K562 (cell line): ENCODE measurements at regions not wholly inside any gene's neighbourhood (a gene's known extent, or its start where the extent isn't known, plus 50 kb on each side); places are given as distances from the start of the nearest gene placed in this dataset.

Source experiments
- ATAC-seq: fragments of 200-7000 bp; cut with Tn5 transposase; 3 replicates; pipeline ENCODE4 v1.9.1; 2020; ENCODE audit warnings: moderate library complexity
- BruUV-seq: library from RNA; stranded (reverse); fragments of 400-500 nt; replicated peaks from 2 replicates; lab custom pipeline; 2021; lab: Mats Ljungman, UMichigan
- CTCF ChIA-PET: fragments of 300-600 bp; formaldehyde crosslinking; extraction: SDS; loops from one replicate; lab custom pipeline; 2021; ENCODE audit warnings: low intra/inter-chr PET ratio; lab: Yijun Ruan, JAX
- POLR2A ChIA-PET: fragments of 300-600, 350-650 bp; sonication (Branson Sonifier 250); formaldehyde crosslinking; extraction: SDS; loops from one replicate; lab custom pipeline; 2021; ENCODE audit warnings: antibody characterized with exemption, inconsistent platforms; lab: Yijun Ruan, JAX
- DNase-seq, 4 experiments: peaks; one replicate each; pipeline versions ENCODE4 v3.0.0 to v3.0.0-alpha.2; 2011 to 2018; ENCODE audit warnings: low spot score in 3 of 4, mixed read lengths in 3 of 4; ENCODE audit errors: extremely low read depth in 1 of 4
- FAIRE-seq: peaks from 2 replicates; lab custom pipeline; 2011; peaks lifted over from hg19 to GRCh38; lab: Jason Lieb, UNC
- H2AFZ ChIP-seq: 2 replicates; pipeline ENCODE4 v1.6.0; 2011; ENCODE audit warnings: low read depth, low read length, control low read depth, inconsistent platforms
- H3K27ac ChIP-seq: fragments of 200-600 bp; 3 replicates; pipeline ENCODE4 v1.8.0; 2011; ENCODE audit warnings: low read depth, mild to moderate bottlenecking, control low read depth, inconsistent platforms, low read length, moderate library complexity, mixed read lengths; ENCODE audit errors: extremely low read depth
- H3K27me3 ChIP-seq, 2 experiments: fragments of 300-600 bp in 1 of 2; 2 replicates in 1 of 2; 3 replicates in 1 of 2; pipeline versions ENCODE4 v1.6.0 to v1.8.0; 2011; ENCODE audit warnings: inconsistent platforms in 2 of 2, low read length in 2 of 2, mild to moderate bottlenecking in 1 of 2, mixed read lengths in 1 of 2, moderate library complexity in 1 of 2; ENCODE audit not compliant: control insufficient read depth in 2 of 2, insufficient read depth in 2 of 2
- H3K36me3 ChIP-seq: fragments of 300-600 bp; 3 replicates; pipeline ENCODE4 v1.8.0; 2011; ENCODE audit warnings: mild to moderate bottlenecking, low read length, inconsistent platforms; ENCODE audit not compliant: control insufficient read depth, insufficient read depth
- H3K4me1 ChIP-seq, 2 experiments: fragments of 200-600 bp in 1 of 2; replicated peaks in 1 of 2; 2 replicates in 1 of 2; 3 replicates in 1 of 2; pipeline versions ENCODE4 v1.5.1 to v1.8.0; 2011; ENCODE audit warnings: inconsistent platforms in 2 of 2, low read length in 2 of 2, mild to moderate bottlenecking in 1 of 2, mixed read lengths in 1 of 2, moderate library complexity in 1 of 2; ENCODE audit not compliant: control insufficient read depth in 2 of 2, insufficient read depth in 2 of 2
- H3K4me2 ChIP-seq: 2 replicates; pipeline ENCODE4 v1.6.1; 2011; ENCODE audit warnings: low read length, control low read depth, inconsistent platforms, mixed read lengths; ENCODE audit not compliant: insufficient read depth
- H3K4me3 ChIP-seq: fragments of 200-600 bp; sonication (generic), shearing (Covaris generic); 2 replicates; pipeline ENCODE4 v1.5.1; 2016; ENCODE audit warnings: control low read depth, inconsistent platforms
- H3K79me2 ChIP-seq: fragments of 200-600 bp; 3 replicates; pipeline ENCODE4 v1.8.0; 2011; ENCODE audit warnings: low read length, inconsistent platforms; ENCODE audit not compliant: control insufficient read depth, insufficient read depth
- H3K9ac ChIP-seq, 2 experiments: 2 replicates each; pipeline versions ENCODE4 v1.6.0 to v1.6.1; 2011; ENCODE audit warnings: low read depth in 2 of 2, low read length in 2 of 2, control low read depth in 1 of 2, inconsistent platforms in 1 of 2, mild to moderate bottlenecking in 1 of 2, mixed read lengths in 1 of 2; ENCODE audit not compliant: insufficient read depth in 1 of 2
- H3K9me1 ChIP-seq: one replicate; pipeline ENCODE4 v1.6.0; 2011; ENCODE audit warnings: inconsistent platforms, mild to moderate bottlenecking, low read length, moderate library complexity; ENCODE audit not compliant: control insufficient read depth, insufficient read depth
- H3K9me3 ChIP-seq: replicated peaks from 2 replicates; pipeline ENCODE4 v1.5.1; 2011; ENCODE audit warnings: low read depth, low read length, inconsistent platforms; ENCODE audit not compliant: control insufficient read depth, insufficient read depth
- H4K20me1 ChIP-seq: replicated peaks from 2 replicates; pipeline ENCODE4 v1.6.1; 2011; ENCODE audit warnings: low read length, inconsistent platforms, mixed read lengths; ENCODE audit not compliant: control insufficient read depth, insufficient read depth
- BRD4 ChIP-seq: fragments of 200-600 bp; sonication (generic); IDR thresholded peaks from 2 replicates; pipeline ENCODE4 v1.6.1; 2017; ENCODE audit warnings: inconsistent platforms
- DLX4 ChIP-seq: fragments of 250-450 bp; sonication (Bioruptor Pico); IDR thresholded peaks from 2 replicates; pipeline ENCODE4 v1.6.1; 2021; ENCODE audit warnings: mild to moderate bottlenecking
- HINFP ChIP-seq: fragments of 450-650 bp; conservative IDR thresholded peaks from 2 replicates; pipeline ENCODE4 v1.6.1; 2016; ENCODE audit warnings: missing genetic modification characterization, low read depth, mild to moderate bottlenecking, control low read depth, missing compliant biosample characterization
- HOXB6 ChIP-seq: fragments of 250-450 bp; sonication (Bioruptor Pico); IDR thresholded peaks from 2 replicates; pipeline ENCODE4 v1.5.1; 2022; ENCODE audit warnings: mild to moderate bottlenecking, borderline replicate concordance
- MEIS2 ChIP-seq: fragments of 450-650 bp; IDR thresholded peaks from 2 replicates; pipeline ENCODE4 v1.6.1; 2014; ENCODE audit warnings: mild to moderate bottlenecking; ENCODE audit not compliant: partially characterized antibody
- NR2C1 ChIP-seq, 2 experiments: fragments of 450-650 bp; IDR thresholded peaks; 2 replicates each; pipeline ENCODE4 v1.6.1; 2017; ENCODE audit warnings: mild to moderate bottlenecking in 2 of 2, antibody characterized with exemption in 1 of 2, inconsistent platforms in 1 of 2, missing compliant biosample characterization in 1 of 2, missing genetic modification characterization in 1 of 2
- PHF20 ChIP-seq: fragments of 450-650 bp; IDR thresholded peaks from 2 replicates; pipeline ENCODE4 v1.6.1; 2018; ENCODE audit not compliant: partially characterized antibody
- SAP30 ChIP-seq: fragments of 200-600 bp; sonication (generic); IDR thresholded peaks from 2 replicates; pipeline ENCODE4 v1.6.1; 2012; ENCODE audit warnings: borderline replicate concordance, low read depth, mild to moderate bottlenecking, moderate library complexity, low read length, control low read depth, inconsistent platforms; ENCODE audit not compliant: insufficient read depth, poor library complexity, severe bottlenecking
- SIX5 ChIP-seq, 2 experiments: IDR thresholded peaks; 2 replicates each; pipeline ENCODE4 v1.6.1; 2011; ENCODE audit warnings: low read length in 2 of 2, borderline replicate concordance in 1 of 2, low read depth in 1 of 2, mild to moderate bottlenecking in 1 of 2, moderate library complexity in 1 of 2; ENCODE audit not compliant: insufficient read depth in 1 of 2
- SMARCE1 ChIP-seq: fragments of 450-650 bp; IDR thresholded peaks from 2 replicates; pipeline ENCODE4 v1.7.1; 2016; ENCODE audit warnings: mild to moderate bottlenecking
- TGIF2 ChIP-seq: sonication (generic); formaldehyde crosslinking; IDR thresholded peaks from 2 replicates; pipeline ENCODE4 v1.8.1; 2022; ENCODE audit warnings: mild to moderate bottlenecking, missing genetic modification reagents, moderate library complexity
- ZFP36 ChIP-seq: fragments of 150-350 bp; IDR thresholded peaks from 2 replicates; pipeline ENCODE4 v1.6.1; 2018; ENCODE audit warnings: low read length, low read depth; ENCODE audit not compliant: partially characterized antibody
- ZNF696 ChIP-seq: fragments of 250-450 bp; sonication (Bioruptor Pico); conservative IDR thresholded peaks from 2 replicates; pipeline ENCODE4 v1.4.0; 2020; ENCODE audit warnings: mild to moderate bottlenecking, moderate library complexity
- WGBS: fragments of 100-300 bp; shearing (Covaris generic); methylation state at CpG from one replicate; pipeline ENCODE4 v1.1.6; 2016; ENCODE audit warnings: low coverage, mixed read lengths; ENCODE audit not compliant: insufficient coverage; ENCODE audit errors: missing lambda C conversion rate; 5-methylcytosine and 5-hydroxymethylcytosine counted together
- in situ Hi-C: fragments of 300-500 bp; cut with MboI; formaldehyde crosslinking; loops from 4 replicates; pipeline ENCODE4 v1.15.0; 2018; ENCODE audit warnings: inconsistent platforms, mixed read lengths
- intact Hi-C: fragments of 100-400 bp; cut with micrococcal nuclease; formaldehyde crosslinking; loops from 2 replicates; pipeline ENCODE4 v1.14.2; 2022
- TF ChIP-seq, protein P1 (sequence below), 2 experiments: fragments of 450-650 bp in 1 of 2; sonication (generic) in 1 of 2; formaldehyde crosslinking; conservative IDR thresholded peaks; 2 replicates each; pipeline versions ENCODE4 v1.4.0 to v1.8.1; 2020 to 2022; ENCODE audit warnings: mild to moderate bottlenecking in 1 of 2, missing genetic modification reagents in 1 of 2
- TF ChIP-seq, protein P2 (sequence below): fragments of 250-450 bp; sonication (Bioruptor Pico); IDR thresholded peaks from 2 replicates; pipeline ENCODE4 v1.5.0; 2021; ENCODE audit warnings: mild to moderate bottlenecking, borderline replicate concordance
- TF ChIP-seq, protein P3 (sequence below): fragments of 250-450 bp; sonication (Bioruptor Pico); IDR thresholded peaks from 2 replicates; pipeline ENCODE4 v1.8.0; 2021; ENCODE audit warnings: moderate library complexity, mild to moderate bottlenecking, inconsistent platforms

DNA sequence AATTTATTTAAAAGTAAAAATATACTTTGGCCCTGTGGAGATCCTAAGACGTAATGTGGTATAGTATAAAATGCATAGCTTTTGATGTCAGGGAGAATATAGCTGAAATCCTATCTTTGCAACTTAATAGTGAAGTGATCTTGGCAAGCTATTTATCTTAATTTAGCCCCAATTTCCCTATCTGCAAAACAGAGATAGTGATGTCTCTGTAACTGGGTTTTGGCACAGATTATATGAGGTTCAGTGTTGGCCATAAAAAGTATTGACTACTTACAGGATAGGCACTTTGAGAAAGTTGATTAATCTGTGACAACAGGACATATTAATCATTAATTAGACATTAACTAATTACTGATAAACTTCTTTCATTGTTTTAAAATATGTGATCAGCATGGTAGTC lies 89.2 kb downstream of the ISL1 start (continued):
- TF ChIP-seq HINFP (tag) (no peak), NR2C1 (IDR thresholded peaks at IDR 0.05) (no peak), NR2C1 (tag; IDR thresholded peaks at IDR 0.05) (no peak)

DNA sequence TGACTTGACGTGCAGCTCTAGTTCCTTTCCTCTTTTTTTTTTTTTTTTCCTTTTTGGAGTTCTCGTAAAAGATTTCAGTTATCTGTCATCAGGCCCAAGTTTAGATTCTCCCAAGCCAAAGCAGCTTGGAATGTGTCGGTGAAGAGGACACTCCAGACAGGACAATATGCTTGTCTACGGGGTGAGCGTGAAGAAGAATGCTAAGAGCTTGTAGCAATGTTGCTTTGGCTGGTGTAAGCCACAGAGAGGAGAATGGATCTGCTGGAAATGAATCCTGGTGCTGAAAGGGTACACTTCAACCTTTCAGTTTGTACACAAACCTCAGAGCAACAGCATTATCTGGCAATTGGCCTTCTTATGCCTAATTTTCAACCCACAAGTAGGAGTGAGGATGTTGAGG lies 92.4 kb downstream of the ISL1 start:
- no peaks in the 10 kb centered on the region for H4K20me1 ChIP-seq
- H3K4me2 ChIP-seq, result no peak overlapping the region
- ChIA-PET CTCF (no interaction called here), POLR2A (no interaction called here)
- 0% methylated on average over 5 of the region's 5 CpGs for WGBS
- H3K27ac ChIP-seq, result no peak overlapping the region
- FAIRE-seq (no peak), DNase-seq (no peak), ATAC-seq (no peak)
- BruUV-seq, result no TSS peak
- no peak overlapping the region for H2AFZ ChIP-seq
- no peaks in the 10 kb centered on the region for H3K36me3 ChIP-seq
- intact Hi-C loops, result no loop called here
- in situ Hi-C loops, result no loop called here
- no peak overlapping the region for H3K4me3 ChIP-seq
- no peak overlapping the region for H3K9ac ChIP-seq
- no peaks in the 10 kb centered on the region for H3K27me3 ChIP-seq
- no peaks in the 10 kb centered on the region for H3K4me1 ChIP-seq
- H3K9me1 ChIP-seq, result no peaks in the 10 kb centered on the region
- H3K9me3 ChIP-seq, result no peaks in the 10 kb centered on the region
- no peaks in the 10 kb centered on the region for H3K79me2 ChIP-seq
- TF ChIP-seq BRD4, result no peak
- no peak for TF ChIP-seq SMARCE1
- no peak for TF ChIP-seq MEIS2
- TF ChIP-seq ZFP36, result no peak
- no peak for TF ChIP-seq PHF20
- TF ChIP-seq, protein P1, sequence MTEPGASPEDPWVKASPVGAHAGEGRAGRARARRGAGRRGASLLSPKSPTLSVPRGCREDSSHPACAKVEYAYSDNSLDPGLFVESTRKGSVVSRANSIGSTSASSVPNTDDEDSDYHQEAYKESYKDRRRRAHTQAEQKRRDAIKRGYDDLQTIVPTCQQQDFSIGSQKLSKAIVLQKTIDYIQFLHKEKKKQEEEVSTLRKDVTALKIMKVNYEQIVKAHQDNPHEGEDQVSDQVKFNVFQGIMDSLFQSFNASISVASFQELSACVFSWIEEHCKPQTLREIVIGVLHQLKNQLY (CRISPR knock-in tag; conservative IDR thresholded peaks at IDR 0.05), result no peak
- no peak for TF ChIP-seq SIX5 (IDR thresholded peaks at IDR 0.05; ENCODE audit: borderline replicate concordance in 1 of 2, insufficient read depth in 1 of 2, low read depth in 1 of 2, low read length in 2 of 2)
- TF ChIP-seq, protein P2, sequence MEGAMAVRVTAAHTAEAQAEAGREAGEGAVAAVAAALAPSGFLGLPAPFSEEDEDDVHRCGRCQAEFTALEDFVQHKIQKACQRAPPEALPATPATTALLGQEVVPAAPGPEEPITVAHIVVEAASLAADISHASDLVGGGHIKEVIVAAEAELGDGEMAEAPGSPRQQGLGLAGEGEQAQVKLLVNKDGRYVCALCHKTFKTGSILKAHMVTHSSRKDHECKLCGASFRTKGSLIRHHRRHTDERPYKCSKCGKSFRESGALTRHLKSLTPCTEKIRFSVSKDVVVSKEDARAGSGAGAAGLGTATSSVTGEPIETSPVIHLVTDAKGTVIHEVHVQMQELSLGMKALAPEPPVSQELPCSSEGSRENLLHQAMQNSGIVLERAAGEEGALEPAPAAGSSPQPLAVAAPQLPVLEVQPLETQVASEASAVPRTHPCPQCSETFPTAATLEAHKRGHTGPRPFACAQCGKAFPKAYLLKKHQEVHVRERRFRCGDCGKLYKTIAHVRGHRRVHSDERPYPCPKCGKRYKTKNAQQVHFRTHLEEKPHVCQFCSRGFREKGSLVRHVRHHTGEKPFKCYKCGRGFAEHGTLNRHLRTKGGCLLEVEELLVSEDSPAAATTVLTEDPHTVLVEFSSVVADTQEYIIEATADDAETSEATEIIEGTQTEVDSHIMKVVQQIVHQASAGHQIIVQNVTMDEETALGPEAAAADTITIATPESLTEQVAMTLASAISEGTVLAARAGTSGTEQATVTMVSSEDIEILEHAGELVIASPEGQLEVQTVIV, result no peak
- TF ChIP-seq HOXB6, result no peak
- TF ChIP-seq TGIF2, result no peak
- no peak for TF ChIP-seq ZNF696 (CRISPR knock-in tag)
- TF ChIP-seq DLX4 (CRISPR knock-in tag), result no peak
- TF ChIP-seq, protein P3, sequence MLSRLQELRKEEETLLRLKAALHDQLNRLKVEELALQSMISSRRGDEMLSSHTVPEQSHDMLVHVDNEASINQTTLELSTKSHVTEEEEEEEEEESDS, result no peak
- TF ChIP-seq SAP30, result no peak
